ENCODE measurements at regions not wholly inside any gene's neighbourhood (a gene's known extent, or its start where the extent isn't known, plus 50 kb on each side); places are given as distances from the start of the nearest gene placed in this dataset.

DNA sequence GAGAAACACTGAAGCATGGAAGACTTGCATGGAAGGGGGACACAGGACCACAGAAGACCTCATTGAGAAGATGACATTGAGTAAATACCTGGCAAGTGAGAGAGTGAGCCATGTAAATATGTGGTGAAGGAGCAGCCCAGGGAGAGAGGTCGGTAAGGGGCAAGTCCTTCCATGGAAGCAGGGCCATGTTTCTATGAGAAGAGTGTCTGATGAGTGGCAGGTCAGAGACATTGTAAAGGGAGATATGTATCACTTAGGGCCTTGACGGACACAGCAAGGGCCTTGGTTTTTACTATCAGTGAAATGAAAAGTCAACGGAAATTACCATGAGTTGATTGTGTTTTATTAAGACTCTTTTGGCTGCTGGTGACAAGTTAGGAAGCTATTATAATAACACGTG, 336.4 kb downstream of the PLK2 start:
- Mint-ChIP-seq H3K9me3 (no peaks in the 10 kb centered on the region), H3K27me3 (peaks cover 4% of the 10 kb centered on the region), H3K4me1 (no peaks in the 10 kb centered on the region), H3K27ac (no peak overlapping the region), H3K36me3 (no peaks in the 10 kb centered on the region), H3K4me3 (no peak overlapping the region)
- ATAC-seq: no peak

DNA sequence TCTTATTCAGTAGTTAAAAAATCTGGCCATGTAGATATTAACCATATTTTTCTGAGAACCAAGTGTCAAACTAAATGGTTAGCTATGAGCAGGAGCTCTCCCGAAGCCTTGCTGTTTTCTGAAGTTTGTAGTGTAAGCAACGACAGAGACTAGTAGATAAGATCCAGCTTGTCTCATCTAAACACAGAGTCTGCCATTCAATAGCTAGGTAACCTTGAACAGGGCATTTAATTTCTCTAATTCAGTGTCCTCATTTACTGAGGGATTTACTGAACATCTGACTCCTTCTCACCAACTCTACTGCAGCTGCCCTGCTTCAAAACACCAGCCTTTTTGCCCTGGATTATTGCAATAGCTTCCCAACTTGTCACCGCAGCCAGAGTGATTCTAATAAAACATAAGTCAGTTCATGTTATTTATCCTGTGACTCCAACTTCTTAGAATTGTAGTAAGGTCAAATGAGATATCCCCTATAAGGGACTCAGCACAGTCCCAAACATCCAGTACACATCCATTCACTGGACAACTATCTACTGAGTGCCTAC, 337.0 kb downstream of the PLK2 start:
- Mint-ChIP-seq H3K27me3 (peaks cover 9% of the 10 kb centered on the region), H3K27ac (no peak overlapping the region), H3K4me3 (no peak overlapping the region), H3K9me3 (no peaks in the 10 kb centered on the region), H3K36me3 (no peaks in the 10 kb centered on the region), H3K4me1 (no peaks in the 10 kb centered on the region)
- no peak for ATAC-seq

DNA sequence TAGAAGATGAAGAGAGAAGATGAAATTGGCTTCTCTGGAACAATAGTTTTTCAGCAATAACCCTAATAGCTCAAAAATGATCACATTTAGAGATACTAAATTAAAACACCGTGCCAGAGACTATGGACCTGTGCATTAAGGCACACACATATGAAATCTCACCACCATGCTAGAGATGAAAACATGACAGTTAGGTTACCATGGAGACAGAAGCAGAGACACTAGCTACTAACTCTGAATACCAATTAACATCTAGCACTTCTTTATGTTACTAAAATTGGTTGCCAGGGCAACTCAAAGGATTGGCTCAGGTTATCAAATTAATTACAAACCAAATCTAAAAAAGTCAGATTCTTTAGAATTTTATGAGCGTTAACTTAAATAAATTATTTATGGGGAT, 337.7 kb downstream of the PLK2 start:
- H3K4me1 Mint-ChIP-seq: no peaks in the 10 kb centered on the region

GRCh38 chr5:58121391-58121790, 338.5 kb downstream of the PLK2 start:
- Mint-ChIP-seq H3K27ac (no peak overlapping the region), H3K4me3 (no peak overlapping the region), H3K9me3 (no peaks in the 10 kb centered on the region), H3K36me3 (no peaks in the 10 kb centered on the region), H3K27me3 (peaks cover 9% of the 10 kb centered on the region), H3K4me1 (no peaks in the 10 kb centered on the region)
- no peak for ATAC-seq

More for the DNA sequence above, 337.7 kb downstream of the PLK2 start:
- no peak overlapping the region for H3K4me3 Mint-ChIP-seq
- H3K27ac Mint-ChIP-seq: no peak overlapping the region
- no peaks in the 10 kb centered on the region for H3K9me3 Mint-ChIP-seq
- H3K27me3 Mint-ChIP-seq: peaks cover 9% of the 10 kb centered on the region
- no peak for ATAC-seq
- no peaks in the 10 kb centered on the region for H3K36me3 Mint-ChIP-seq

DNA sequence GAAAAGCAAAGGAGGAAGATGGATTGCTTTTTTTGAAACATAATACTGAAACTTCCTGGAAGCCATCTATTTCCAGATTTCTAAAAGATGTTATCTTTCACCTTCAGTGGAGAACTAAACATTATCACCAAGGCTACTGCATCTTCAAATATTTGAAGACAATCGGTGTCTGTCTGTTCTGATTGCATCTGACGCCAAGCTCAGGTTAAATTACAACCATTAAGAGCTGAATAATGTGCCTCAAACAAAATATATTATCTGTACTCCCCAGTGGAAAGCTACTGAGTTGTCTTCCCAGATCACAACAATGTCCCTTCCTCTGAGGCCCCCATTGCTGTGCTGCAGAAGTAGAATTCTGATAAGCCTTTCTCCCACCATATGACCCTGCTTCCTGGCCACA, 342.3 kb downstream of the PLK2 start:
- Mint-ChIP-seq H3K9me3 (no peaks in the 10 kb centered on the region), H3K27me3 (peaks cover 9% of the 10 kb centered on the region), H3K4me1 (no peaks in the 10 kb centered on the region), H3K36me3 (no peaks in the 10 kb centered on the region), H3K4me3 (no peak overlapping the region), H3K27ac (no peak overlapping the region)
- ATAC-seq: no peak

DNA sequence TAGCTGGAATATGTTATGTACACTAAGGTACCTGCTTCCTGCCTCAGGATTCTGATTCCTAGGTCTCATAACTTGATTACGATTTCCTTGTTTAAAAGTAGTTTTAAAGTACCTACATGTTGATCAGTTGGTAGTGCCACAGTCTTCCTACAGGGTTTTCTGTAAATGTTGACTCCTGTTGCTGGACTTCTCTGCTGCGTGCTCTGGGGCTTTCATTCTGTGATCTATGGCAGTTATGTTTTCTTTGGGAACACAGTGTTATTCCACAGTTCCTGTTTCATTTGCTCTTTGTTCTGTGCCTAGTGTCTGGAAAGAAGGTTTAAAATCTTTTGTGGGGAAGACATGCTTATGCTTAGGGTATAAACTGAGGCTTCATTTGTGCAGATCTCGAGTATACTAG, 343.5 kb downstream of the PLK2 start:
- Mint-ChIP-seq H3K9me3 (no peaks in the 10 kb centered on the region), H3K4me1 (no peaks in the 10 kb centered on the region), H3K27ac (no peak overlapping the region), H3K36me3 (no peaks in the 10 kb centered on the region), H3K27me3 (peaks cover 9% of the 10 kb centered on the region), H3K4me3 (no peak overlapping the region)
- ATAC-seq: no peak

DNA sequence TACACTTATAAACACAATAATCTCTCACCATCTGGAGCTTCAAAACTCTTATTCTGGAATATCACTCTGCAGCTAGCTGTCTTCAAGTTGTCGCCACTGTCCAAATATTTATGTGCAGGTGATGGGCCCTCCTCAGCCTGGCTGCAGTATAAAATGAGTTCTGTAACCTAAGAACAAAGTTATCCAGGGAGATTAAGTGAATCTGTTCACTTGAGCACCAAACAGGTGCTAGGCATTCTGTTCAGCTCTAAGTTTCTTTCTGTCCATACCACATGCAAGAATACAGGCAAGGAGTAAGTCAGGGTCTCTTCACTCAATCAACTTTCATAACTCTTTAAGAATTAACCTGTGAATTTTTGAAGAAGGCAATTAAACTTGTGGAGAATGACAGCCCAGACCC, 344.1 kb downstream of the PLK2 start:
- no peak overlapping the region for H3K27ac Mint-ChIP-seq
- H3K27me3 Mint-ChIP-seq: peaks cover 9% of the 10 kb centered on the region
- H3K36me3 Mint-ChIP-seq: no peaks in the 10 kb centered on the region
- no peak for ATAC-seq
- H3K4me3 Mint-ChIP-seq: no peak overlapping the region
- H3K4me1 Mint-ChIP-seq: no peaks in the 10 kb centered on the region
- H3K9me3 Mint-ChIP-seq: no peaks in the 10 kb centered on the region

DNA sequence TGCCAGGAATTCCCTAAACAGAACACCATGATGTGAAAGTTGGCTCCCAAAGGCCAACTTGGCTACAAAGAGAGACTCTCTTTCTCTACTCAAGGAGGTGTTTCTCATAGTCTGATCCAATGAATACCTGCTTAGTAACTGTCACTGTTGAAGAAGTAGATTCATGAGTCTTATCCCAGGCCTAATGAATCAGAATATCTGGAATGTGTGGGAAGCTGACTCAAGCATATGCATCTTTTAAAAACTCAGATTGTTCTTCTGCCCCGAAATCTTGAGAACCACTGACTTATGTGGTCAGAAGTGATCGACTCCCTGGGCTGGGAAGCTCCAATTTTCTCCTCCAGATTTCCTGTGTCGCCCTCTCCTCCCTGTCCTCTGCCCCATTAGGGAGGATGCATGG, 345.6 kb downstream of the PLK2 start:
- peaks cover 9% of the 10 kb centered on the region for H3K27me3 Mint-ChIP-seq
- no peak overlapping the region for H3K4me3 Mint-ChIP-seq
- no peaks in the 10 kb centered on the region for H3K36me3 Mint-ChIP-seq
- H3K4me1 Mint-ChIP-seq: no peaks in the 10 kb centered on the region
- no peak for ATAC-seq
- no peak overlapping the region for H3K27ac Mint-ChIP-seq
- no peaks in the 10 kb centered on the region for H3K9me3 Mint-ChIP-seq

GRCh38 chr5:58113172-58113571, 346.7 kb downstream of the PLK2 start:
- Mint-ChIP-seq H3K4me1 (no peaks in the 10 kb centered on the region), H3K27me3 (peaks cover 2% of the 10 kb centered on the region), H3K4me3 (no peak overlapping the region), H3K27ac (no peak overlapping the region), H3K36me3 (no peaks in the 10 kb centered on the region), H3K9me3 (no peaks in the 10 kb centered on the region)
- ATAC-seq: no peak

- no peaks in the 10 kb centered on the region for H3K4me1 Mint-ChIP-seq
- H3K4me3 Mint-ChIP-seq: no peak overlapping the region
- no peaks in the 10 kb centered on the region for H3K9me3 Mint-ChIP-seq
- H3K27ac Mint-ChIP-seq: no peak overlapping the region
- H3K27me3 Mint-ChIP-seq: no peaks in the 10 kb centered on the region
- no peaks in the 10 kb centered on the region for H3K36me3 Mint-ChIP-seq
- ATAC-seq: no peak
Measured at GRCh38 chr5:58108511-58108910, 351.4 kb downstream of the PLK2 start.

- Mint-ChIP-seq H3K9me3 (peaks cover 4% of the 10 kb centered on the region), H3K4me3 (no peak overlapping the region), H3K27ac (no peak overlapping the region), H3K27me3 (no peaks in the 10 kb centered on the region), H3K4me1 (no peaks in the 10 kb centered on the region), H3K36me3 (no peaks in the 10 kb centered on the region)
- no peak for ATAC-seq
Measured at GRCh38 chr5:58107704-58108103, 352.2 kb downstream of the PLK2 start.

GRCh38 chr5:58106754-58107410, 353.0 kb downstream of the PLK2 start:
- Mint-ChIP-seq H3K9me3 (peaks cover 4% of the 10 kb centered on the region), H3K4me3 (no peak overlapping the region), H3K27ac (no peak overlapping the region), H3K36me3 (no peaks in the 10 kb centered on the region), H3K27me3 (no peaks in the 10 kb centered on the region), H3K4me1 (no peaks in the 10 kb centered on the region)
- no peak for ATAC-seq

DNA sequence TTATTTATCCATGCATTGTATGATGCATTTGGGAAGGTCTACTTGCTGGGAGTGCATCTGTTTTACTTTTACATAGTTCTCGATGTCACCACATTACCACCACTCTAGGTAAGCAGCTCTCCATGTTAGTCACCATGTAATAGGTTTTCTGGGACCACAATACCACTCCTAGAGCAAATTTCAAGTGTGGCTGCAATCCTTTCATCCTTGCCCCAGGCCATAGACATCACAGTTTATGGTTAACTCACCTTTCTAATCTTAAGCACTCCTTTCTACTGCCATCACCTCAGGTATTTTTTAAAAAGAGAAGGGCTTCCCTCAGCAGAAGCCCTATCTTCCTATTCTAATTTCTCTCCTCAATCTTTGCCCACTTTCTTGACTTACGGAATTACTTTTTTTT, 354.1 kb downstream of the PLK2 start:
- H3K4me3 Mint-ChIP-seq: no peak overlapping the region
- H3K36me3 Mint-ChIP-seq: no peaks in the 10 kb centered on the region
- H3K9me3 Mint-ChIP-seq: peaks cover 4% of the 10 kb centered on the region
- no peaks in the 10 kb centered on the region for H3K27me3 Mint-ChIP-seq
- H3K27ac Mint-ChIP-seq: no peak overlapping the region
- ATAC-seq: no peak
- no peaks in the 10 kb centered on the region for H3K4me1 Mint-ChIP-seq

- no peak overlapping the region for H3K4me3 Mint-ChIP-seq
- H3K9me3 Mint-ChIP-seq: peaks cover 6% of the 10 kb centered on the region
- no peak for ATAC-seq
- H3K4me1 Mint-ChIP-seq: no peaks in the 10 kb centered on the region
- no peaks in the 10 kb centered on the region for H3K36me3 Mint-ChIP-seq
- no peaks in the 10 kb centered on the region for H3K27me3 Mint-ChIP-seq
- H3K27ac Mint-ChIP-seq: no peak overlapping the region
Measured at GRCh38 chr5:58099257-58099656, 360.6 kb downstream of the PLK2 start.

- H3K27ac Mint-ChIP-seq: no peak overlapping the region
- ATAC-seq: no peak
- no peaks in the 10 kb centered on the region for H3K27me3 Mint-ChIP-seq
- H3K9me3 Mint-ChIP-seq: peaks cover 2% of the 10 kb centered on the region
- H3K36me3 Mint-ChIP-seq: no peaks in the 10 kb centered on the region
- no peaks in the 10 kb centered on the region for H3K4me1 Mint-ChIP-seq
- no peak overlapping the region for H3K4me3 Mint-ChIP-seq
Measured at GRCh38 chr5:58094031-58094430, 365.9 kb downstream of the PLK2 start.

DNA sequence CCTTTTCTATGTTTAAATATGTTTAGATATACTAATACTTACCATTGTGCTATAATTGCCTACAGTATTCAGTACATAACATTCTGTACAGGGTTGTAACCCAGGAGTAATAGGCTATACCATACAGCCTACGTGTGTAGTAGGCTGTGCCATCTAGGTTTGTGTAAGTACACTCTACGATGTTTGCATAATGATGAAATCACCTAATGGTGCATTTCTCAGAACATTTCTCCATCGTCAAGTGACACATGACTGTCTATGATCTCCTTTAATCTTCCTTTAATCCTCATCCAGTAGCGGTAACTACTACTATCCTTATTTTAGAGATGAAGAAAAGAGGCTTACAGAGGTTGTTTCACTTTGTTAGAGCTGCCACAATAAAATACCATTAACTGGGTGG, 369.2 kb downstream of the PLK2 start:
- Mint-ChIP-seq H3K27ac (no peak overlapping the region), H3K36me3 (no peaks in the 10 kb centered on the region), H3K27me3 (no peaks in the 10 kb centered on the region), H3K4me3 (no peak overlapping the region), H3K4me1 (no peaks in the 10 kb centered on the region), H3K9me3 (no peaks in the 10 kb centered on the region)
- no peak for ATAC-seq
